Central memory CD8-positive, alpha-beta T cell (primary cell): ENCODE measurements at regions not wholly inside any gene's neighbourhood (a gene's known extent, or its start where the extent isn't known, plus 50 kb on each side); places are given as distances from the start of the nearest gene placed in this dataset.
"Not testable (repeated sequence)": the region's sequence is repeated elsewhere in the genome, so short reads cannot be mapped to it uniquely, and the experiment has no call there.

Experiments used
- ATAC-seq: fragments of 150-1000 bp; cut with Tn5 transposase; replicated peaks from 2 replicates; pipeline ENCODE4 v1.10.0; 2022; ENCODE audit warnings: mild to moderate bottlenecking, moderate FRiP score, moderate number of reproducible peaks; ENCODE audit not compliant: poor library complexity, severe bottlenecking; ENCODE audit errors: extremely low read depth
- DNase-seq, 2 donors: peaks; one replicate each; pipeline ENCODE4 v3.0.0; 2021; ENCODE audit warnings: low spot score in 2 of 2
- H3K27ac Mint-ChIP-seq: one replicate; pipeline ENCODE4 v1.8.0; 2022; ENCODE audit warnings: low read depth, mild to moderate bottlenecking, moderate library complexity, mixed read lengths
- H3K27me3 Mint-ChIP-seq: one replicate; pipeline ENCODE4 v1.8.0; 2022; ENCODE audit warnings: mixed read lengths
- H3K36me3 Mint-ChIP-seq: one replicate; pipeline ENCODE4 v1.8.0; 2022; ENCODE audit warnings: mild to moderate bottlenecking, moderate library complexity, mixed read lengths; ENCODE audit not compliant: insufficient read depth
- H3K4me1 Mint-ChIP-seq: one replicate; pipeline ENCODE4 v1.8.0; 2022; ENCODE audit warnings: mixed read lengths
- H3K4me3 Mint-ChIP-seq: one replicate; pipeline ENCODE4 v1.8.0; 2022; ENCODE audit warnings: mild to moderate bottlenecking, moderate library complexity, mixed read lengths
- H3K9me3 Mint-ChIP-seq: one replicate; pipeline ENCODE4 v1.8.0; 2022; ENCODE audit warnings: mixed read lengths

DNA sequence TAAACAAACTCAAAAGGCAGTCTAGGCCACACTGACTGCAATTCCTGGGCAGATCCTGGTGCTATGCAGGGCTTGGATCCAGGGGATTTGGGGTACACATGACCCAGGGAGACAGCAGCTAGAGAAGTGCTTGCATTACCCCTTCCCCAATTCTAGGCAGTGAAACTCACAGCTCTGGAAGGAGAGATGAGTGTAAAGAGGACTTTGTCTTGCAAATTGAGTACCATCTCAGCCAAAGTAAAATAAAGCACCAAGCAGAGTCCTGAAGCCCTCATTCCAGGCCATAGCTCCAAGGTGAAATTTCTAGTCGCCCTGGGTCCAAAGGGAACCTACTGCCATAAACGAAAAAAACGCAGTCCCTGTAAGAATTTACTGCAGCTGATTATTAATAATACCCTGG lies 644.9 kb upstream of the FLRT2 start:
- Mint-ChIP-seq H3K4me3 (no peak overlapping the region), H3K27me3 (no peaks in the 10 kb centered on the region), H3K9me3 (peaks cover 20% of the 10 kb centered on the region), H3K27ac (no peak overlapping the region), H3K36me3 (peaks cover 1% of the 10 kb centered on the region), H3K4me1 (no peaks in the 10 kb centered on the region)
- ATAC-seq (no peak), DNase-seq (no peak)

DNA sequence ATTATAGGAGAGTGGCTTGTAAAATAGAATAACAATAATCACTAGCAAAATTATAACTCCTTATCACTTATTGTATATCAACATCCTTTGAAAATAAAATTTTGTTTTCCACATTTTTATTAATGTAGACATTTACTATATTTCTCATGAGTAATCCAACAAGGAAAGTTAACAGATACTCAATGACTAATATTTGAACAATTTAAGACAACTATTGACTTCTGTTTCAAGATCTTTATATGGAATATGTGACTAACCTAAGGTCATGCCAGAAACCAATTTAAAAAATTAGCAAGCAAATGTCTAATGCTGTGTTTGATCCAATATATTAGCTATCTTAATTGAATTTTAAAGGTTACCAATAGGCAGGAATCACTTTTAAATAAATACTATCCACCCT lies 638.5 kb upstream of the FLRT2 start:
- no peaks in the 10 kb centered on the region for H3K27me3 Mint-ChIP-seq
- no peak overlapping the region for H3K27ac Mint-ChIP-seq
- no peak for DNase-seq
- no peaks in the 10 kb centered on the region for H3K36me3 Mint-ChIP-seq
- no peaks in the 10 kb centered on the region for H3K4me1 Mint-ChIP-seq
- no peak for ATAC-seq
- H3K4me3 Mint-ChIP-seq, result no peak overlapping the region
- H3K9me3 Mint-ChIP-seq, result peaks cover 15% of the 10 kb centered on the region

DNA sequence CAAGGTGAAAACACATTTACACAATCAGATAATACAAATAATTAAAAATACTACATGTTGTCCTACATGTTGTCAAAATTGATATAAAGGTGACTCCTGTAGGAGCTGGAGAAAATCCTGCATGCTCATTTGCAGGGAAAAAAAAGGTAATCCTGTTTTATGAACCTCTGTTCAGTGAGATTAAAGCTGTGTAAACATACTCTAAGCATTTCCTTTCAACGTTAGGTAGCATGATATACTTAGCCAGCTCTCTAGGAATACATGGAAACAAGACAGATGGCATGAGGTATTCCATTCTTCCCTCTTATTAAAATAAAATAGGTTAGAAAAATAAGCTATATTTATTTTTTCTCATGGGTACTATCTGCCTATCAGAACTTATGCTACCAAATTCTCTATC lies 635.7 kb upstream of the FLRT2 start:
- ATAC-seq, result no peak
- Mint-ChIP-seq H3K9me3 (peaks cover 21% of the 10 kb centered on the region), H3K36me3 (no peaks in the 10 kb centered on the region), H3K4me1 (no peaks in the 10 kb centered on the region), H3K4me3 (no peak overlapping the region), H3K27me3 (no peaks in the 10 kb centered on the region), H3K27ac (no peak overlapping the region)
- DNase-seq, result no peak

DNA sequence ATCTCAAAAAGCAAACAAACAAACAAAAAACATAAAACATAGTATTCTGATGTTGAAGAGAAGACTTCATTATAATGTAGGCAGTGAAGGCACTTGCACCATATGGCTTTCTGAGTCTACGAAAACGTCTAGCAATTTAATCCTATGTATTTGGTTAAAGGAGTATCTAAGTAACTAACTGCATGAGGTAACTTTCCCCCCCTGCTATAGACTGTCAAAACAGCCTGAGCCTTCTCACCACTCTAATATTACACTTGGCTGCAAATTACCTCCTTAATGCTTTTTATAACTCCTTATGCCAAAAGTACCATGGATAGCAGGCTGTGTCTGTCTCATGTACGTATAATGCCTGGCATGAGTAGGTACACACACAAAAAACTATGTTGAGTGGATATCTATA lies 607.6 kb upstream of the FLRT2 start:
- H3K27ac Mint-ChIP-seq, result no peak overlapping the region
- DNase-seq, result no peak
- H3K27me3 Mint-ChIP-seq, result no peaks in the 10 kb centered on the region
- peaks cover 20% of the 10 kb centered on the region for H3K9me3 Mint-ChIP-seq
- H3K36me3 Mint-ChIP-seq, result no peaks in the 10 kb centered on the region
- no peaks in the 10 kb centered on the region for H3K4me1 Mint-ChIP-seq
- ATAC-seq, result no peak
- no peak overlapping the region for H3K4me3 Mint-ChIP-seq

DNA sequence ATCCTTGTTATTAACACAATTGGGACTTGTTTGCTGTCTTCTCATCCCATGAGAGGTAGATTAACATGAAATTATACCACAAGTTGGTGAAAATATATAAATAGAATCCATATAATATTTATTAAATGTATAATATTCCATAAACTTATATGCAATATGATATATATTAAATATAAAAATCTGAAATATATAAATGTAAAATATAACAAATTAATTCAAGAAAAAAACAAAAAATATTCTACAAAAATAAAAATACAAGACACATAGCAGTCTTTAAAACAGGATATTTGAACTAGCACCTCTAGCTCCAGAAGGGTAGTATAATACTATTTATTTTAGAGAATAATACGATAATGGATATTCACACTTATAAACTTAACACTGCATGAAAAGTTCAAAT lies 603.3 kb upstream of the FLRT2 start:
- Mint-ChIP-seq H3K36me3 (no peaks in the 10 kb centered on the region), H3K4me3 (no peak overlapping the region), H3K27ac (no peak overlapping the region), H3K27me3 (no peaks in the 10 kb centered on the region), H3K9me3 (peaks cover 16% of the 10 kb centered on the region), H3K4me1 (no peaks in the 10 kb centered on the region)
- no peak for DNase-seq
- no peak for ATAC-seq

DNA sequence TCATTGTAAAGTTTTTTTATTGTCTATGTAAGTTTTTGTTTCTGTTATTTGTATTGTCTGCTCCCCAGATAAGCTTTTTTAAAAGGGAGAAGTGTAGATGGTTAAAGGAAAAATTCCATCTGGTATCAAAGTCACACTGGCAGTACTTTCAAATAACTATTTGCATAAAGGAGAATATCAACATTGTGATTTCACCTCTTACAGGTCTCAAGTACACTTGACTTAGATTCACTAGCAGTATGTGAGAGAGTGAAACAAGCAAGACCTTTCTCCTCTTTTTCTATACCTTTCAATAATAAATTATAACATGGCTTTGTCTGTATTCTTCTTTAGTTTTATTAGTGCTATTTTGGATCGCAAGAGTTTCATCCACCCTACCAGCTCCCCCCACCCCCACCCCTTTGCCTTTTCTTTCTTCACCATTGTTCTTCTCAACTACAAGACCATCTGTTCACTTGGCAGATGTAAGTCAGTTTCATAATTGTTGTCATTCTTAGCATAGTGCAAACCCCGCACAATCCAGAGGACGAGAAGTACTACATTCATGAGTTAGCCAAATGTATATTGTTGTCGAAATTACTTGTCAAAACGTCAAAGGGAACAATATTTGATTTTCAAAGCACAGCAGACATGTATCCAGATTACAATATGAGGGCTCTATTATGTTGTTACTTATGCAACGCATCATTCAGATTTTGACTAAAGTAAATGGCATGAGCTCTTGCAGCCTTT lies 602.7 kb upstream of the FLRT2 start:
- no peaks in the 10 kb centered on the region for H3K27me3 Mint-ChIP-seq

DNA sequence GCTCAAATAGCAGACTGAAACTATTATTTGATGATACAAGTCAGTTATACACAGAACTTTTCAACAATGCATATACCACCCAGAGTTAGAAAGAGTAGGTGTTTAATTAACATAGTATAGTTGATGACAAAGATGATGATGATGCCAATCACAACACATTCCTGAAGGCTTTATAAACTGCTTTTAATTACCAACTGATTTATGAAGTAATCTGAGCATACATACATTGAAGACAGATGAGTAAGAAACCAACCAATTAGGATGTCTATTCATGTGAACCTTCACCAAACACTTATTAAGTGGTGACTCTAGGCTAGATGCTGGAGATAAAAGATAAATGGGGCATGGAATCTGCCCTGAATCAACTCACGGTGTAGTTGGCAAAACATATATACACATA lies 600.9 kb upstream of the FLRT2 start:
- no peaks in the 10 kb centered on the region for H3K27me3 Mint-ChIP-seq
- H3K27ac Mint-ChIP-seq, result no peak overlapping the region
- no peak overlapping the region for H3K4me3 Mint-ChIP-seq
- H3K36me3 Mint-ChIP-seq, result no peaks in the 10 kb centered on the region
- H3K4me1 Mint-ChIP-seq, result no peaks in the 10 kb centered on the region
- ATAC-seq (no peak), DNase-seq (no peak)
- peaks cover 28% of the 10 kb centered on the region for H3K9me3 Mint-ChIP-seq

More for the DNA sequence above, 602.7 kb upstream of the FLRT2 start:
- Mint-ChIP-seq H3K36me3 (no peaks in the 10 kb centered on the region), H3K27ac (no peak overlapping the region), H3K4me1 (no peaks in the 10 kb centered on the region), H3K4me3 (no peak overlapping the region), H3K9me3 (peaks cover 16% of the 10 kb centered on the region)
- DNase-seq, result no peak
- ATAC-seq, result no peak

DNA sequence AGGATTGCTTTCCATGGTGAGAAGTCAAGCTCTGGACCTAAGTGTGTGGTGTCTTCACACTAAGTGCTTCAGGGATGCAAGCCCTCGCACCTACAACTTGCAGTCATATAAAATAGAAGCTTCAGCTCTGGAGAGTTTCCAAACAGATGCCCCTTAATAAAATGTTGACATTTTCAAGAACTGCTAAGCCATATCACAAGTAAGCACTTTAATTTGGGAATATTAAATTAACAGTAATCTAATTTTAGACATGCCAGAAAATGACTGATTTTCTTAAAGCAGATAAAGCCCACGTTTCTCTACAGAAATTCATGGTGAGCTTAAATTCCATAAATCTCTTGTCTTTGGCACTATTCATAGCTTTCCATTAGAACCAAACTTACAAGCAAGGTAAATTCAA lies 600.1 kb upstream of the FLRT2 start:
- H3K36me3 Mint-ChIP-seq, result no peaks in the 10 kb centered on the region
- H3K4me1 Mint-ChIP-seq, result no peaks in the 10 kb centered on the region
- no peak overlapping the region for H3K4me3 Mint-ChIP-seq
- H3K9me3 Mint-ChIP-seq, result peaks cover 26% of the 10 kb centered on the region
- H3K27ac Mint-ChIP-seq, result no peak overlapping the region
- ATAC-seq, result no peak
- H3K27me3 Mint-ChIP-seq, result no peaks in the 10 kb centered on the region
- DNase-seq, result no peak

DNA sequence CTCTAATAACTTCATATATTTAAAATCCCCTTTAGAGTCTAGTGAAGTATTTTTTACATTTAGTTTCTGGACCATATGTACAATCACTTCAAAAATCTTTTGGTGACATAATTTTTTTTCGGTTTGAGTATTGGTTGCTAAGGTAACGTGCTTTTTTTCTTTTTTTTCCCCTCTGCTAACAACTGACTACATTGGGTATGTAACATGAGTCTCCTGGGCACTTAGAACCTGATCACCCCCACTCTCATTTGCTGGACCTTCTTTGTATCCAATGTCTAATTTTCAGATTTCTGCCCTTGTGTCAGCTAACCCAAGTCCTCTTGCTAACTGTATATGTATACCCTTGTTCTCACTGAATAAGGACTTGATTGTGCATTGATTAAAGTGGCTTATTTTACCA lies 592.9 kb upstream of the FLRT2 start:
- DNase-seq (no peak), ATAC-seq (no peak)
- H3K4me3 Mint-ChIP-seq, result no peak overlapping the region
- H3K4me1 Mint-ChIP-seq, result no peaks in the 10 kb centered on the region
- H3K9me3 Mint-ChIP-seq, result peaks cover 52% of the 10 kb centered on the region
- H3K27ac Mint-ChIP-seq, result no peak overlapping the region
- no peaks in the 10 kb centered on the region for H3K27me3 Mint-ChIP-seq
- no peaks in the 10 kb centered on the region for H3K36me3 Mint-ChIP-seq

DNA sequence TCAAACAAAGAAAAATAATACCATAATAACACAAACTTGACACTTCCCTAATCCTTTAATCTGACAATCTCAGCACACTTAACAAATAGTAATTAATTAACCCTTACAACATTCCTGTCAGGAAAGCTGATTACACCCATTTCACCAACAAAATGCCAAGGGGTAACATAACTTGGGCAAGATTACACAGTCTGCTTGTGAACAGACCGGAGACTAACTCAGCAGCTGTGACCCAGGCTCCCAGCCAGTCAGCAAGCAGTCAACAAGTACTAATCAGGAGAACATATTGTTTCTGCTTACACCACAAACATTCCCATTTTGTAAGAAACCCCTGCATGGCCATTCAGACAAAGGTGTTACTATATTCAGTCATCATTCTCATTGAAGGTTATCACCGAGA lies 592.5 kb upstream of the FLRT2 start:
- DNase-seq, result no peak
- H3K9me3 Mint-ChIP-seq, result peaks cover 52% of the 10 kb centered on the region
- no peak overlapping the region for H3K27ac Mint-ChIP-seq
- ATAC-seq, result no peak
- no peaks in the 10 kb centered on the region for H3K36me3 Mint-ChIP-seq
- H3K4me3 Mint-ChIP-seq, result no peak overlapping the region
- H3K4me1 Mint-ChIP-seq, result no peaks in the 10 kb centered on the region
- no peaks in the 10 kb centered on the region for H3K27me3 Mint-ChIP-seq

DNA sequence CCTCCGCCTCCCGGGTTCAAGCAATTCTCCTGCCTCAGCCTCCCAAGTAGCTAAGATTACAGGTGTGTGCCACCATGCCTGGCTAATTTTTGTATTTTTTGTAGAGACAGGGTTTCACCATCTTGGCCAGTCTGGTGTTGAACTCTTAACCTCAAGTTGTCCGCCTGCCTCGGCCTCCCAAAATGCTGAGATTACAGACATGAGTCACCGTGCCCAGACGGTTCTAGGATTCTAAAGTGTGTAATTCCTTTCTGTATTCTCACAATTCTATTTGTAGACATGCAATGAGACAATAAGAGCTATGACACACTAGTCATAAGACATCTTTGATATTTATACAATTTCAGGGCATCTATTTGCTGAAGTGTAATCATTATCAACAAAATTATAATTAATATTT lies 585.0 kb upstream of the FLRT2 start:
- not testable (repeated sequence) for DNase-seq, H3K4me1 Mint-ChIP-seq, H3K27ac Mint-ChIP-seq, H3K36me3 Mint-ChIP-seq, H3K27me3 Mint-ChIP-seq, ATAC-seq, H3K4me3 Mint-ChIP-seq
- H3K9me3 Mint-ChIP-seq, result peaks cover 11% of the 10 kb centered on the region

DNA sequence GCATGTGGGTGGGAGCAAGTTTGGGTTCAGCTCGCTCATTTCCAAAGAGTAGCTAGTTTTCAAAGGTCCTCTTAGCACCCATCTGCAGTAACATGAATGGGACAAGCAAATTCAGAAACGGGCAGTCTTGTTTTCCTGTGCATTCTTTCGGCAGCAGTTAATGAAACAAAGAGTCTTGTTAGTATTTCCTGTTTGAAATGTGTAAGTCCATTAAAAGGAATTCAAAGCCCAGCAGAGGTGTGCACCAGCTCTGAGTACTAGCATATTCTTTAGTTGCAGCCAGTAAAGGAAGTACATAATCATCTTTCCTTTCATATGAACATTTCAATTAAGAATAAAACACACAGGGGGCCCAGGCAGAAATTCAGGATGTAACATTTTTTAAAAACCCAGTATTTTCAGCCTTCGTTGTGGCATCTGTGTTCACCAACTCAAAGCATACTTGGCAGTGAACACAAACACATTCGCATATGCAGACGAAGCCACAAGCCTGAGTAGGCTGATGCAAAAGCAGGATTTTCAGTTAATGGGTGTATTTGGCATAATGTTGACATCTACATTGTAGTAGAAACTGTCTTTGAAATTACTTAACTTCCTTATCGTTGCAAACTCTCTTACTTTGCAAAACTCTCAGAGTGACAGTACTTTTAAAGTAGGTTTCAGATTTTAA lies 570.0 kb upstream of the FLRT2 start:
- Mint-ChIP-seq H3K27me3 (no peaks in the 10 kb centered on the region), H3K4me3 (no peak overlapping the region), H3K4me1 (no peaks in the 10 kb centered on the region), H3K9me3 (peaks cover 11% of the 10 kb centered on the region), H3K27ac (no peak overlapping the region), H3K36me3 (no peaks in the 10 kb centered on the region)
- no peak for DNase-seq
- ATAC-seq, result no peak

DNA sequence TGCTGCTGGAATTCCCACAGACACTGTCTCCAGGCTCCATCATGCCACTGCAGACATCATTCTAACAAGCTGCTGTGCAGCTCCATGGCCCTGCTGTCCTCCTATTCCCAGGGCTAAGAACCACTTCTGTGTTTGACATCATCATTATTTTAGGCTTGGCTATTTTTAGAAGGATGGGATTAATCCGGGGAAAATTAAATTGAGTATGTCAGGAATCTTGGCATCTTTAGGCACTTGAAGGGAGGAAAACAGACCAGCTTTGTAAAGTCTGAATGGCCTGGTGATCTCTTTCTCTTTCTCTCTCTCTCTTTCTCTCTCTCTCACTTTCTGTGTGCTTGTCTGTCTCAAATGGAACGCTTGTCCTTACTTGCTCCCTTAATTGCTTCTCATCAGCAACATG lies 568.3 kb upstream of the FLRT2 start:
- DNase-seq (no peak), ATAC-seq (no peak)
- no peaks in the 10 kb centered on the region for H3K27me3 Mint-ChIP-seq
- no peaks in the 10 kb centered on the region for H3K4me1 Mint-ChIP-seq
- no peak overlapping the region for H3K27ac Mint-ChIP-seq
- peaks cover 13% of the 10 kb centered on the region for H3K9me3 Mint-ChIP-seq
- no peaks in the 10 kb centered on the region for H3K36me3 Mint-ChIP-seq
- H3K4me3 Mint-ChIP-seq, result no peak overlapping the region
